Subcutaneous abdominal adipose tissue (tissue), 5 donors: ENCODE measurements at regions not wholly inside any gene's neighbourhood (a gene's known extent, or its start where the extent isn't known, plus 50 kb on each side); places are given as distances from the start of the nearest gene placed in this dataset.
"Not testable (repeated sequence)": the region's sequence is repeated elsewhere in the genome, so short reads cannot be mapped to it uniquely, and the experiment has no call there.

ENCODE experiments used
- H3K27ac ChIP-seq: one replicate; pipeline ENCODE4 v1.7.0; 2013; ENCODE audit warnings: low read depth, mild to moderate bottlenecking, inconsistent platforms, low read length, moderate library complexity
- H3K27me3 ChIP-seq, 5 donors: one replicate each; pipeline ENCODE4 v1.7.0; 2013; ENCODE audit warnings: low read length in 5 of 5, inconsistent platforms in 1 of 5; ENCODE audit not compliant: control insufficient read depth in 5 of 5, insufficient read depth in 4 of 5
- H3K36me3 ChIP-seq, 5 donors: one replicate each; pipeline ENCODE4 v1.7.0; 2013; ENCODE audit warnings: low read length in 5 of 5; ENCODE audit not compliant: control insufficient read depth in 5 of 5, insufficient read depth in 5 of 5
- H3K4me1 ChIP-seq, 5 donors: one replicate each; pipeline ENCODE4 v1.7.0; 2013; ENCODE audit warnings: low read length in 5 of 5, mild to moderate bottlenecking in 3 of 5, moderate library complexity in 1 of 5; ENCODE audit not compliant: control insufficient read depth in 5 of 5, insufficient read depth in 5 of 5
- H3K4me3 ChIP-seq, 5 donors: one replicate each; pipeline ENCODE4 v1.7.0; 2013; ENCODE audit warnings: low read length in 5 of 5, low read depth in 1 of 5
- H3K9ac ChIP-seq, 5 donors: one replicate each; pipeline ENCODE4 v1.7.0; 2013; ENCODE audit warnings: low read length in 5 of 5, mild to moderate bottlenecking in 4 of 5, moderate library complexity in 3 of 5
- H3K9me3 ChIP-seq, 5 donors: one replicate each; pipeline ENCODE4 v1.7.0; 2013; ENCODE audit warnings: low read length in 5 of 5; ENCODE audit not compliant: control insufficient read depth in 5 of 5
- donor health status: healthy.
- donor health status: healthy.
- donor health status: healthy.
- donor health status: healthy.
- donor health status: healthy.

GRCh38 chr10:118901380-118901779, 128.1 kb upstream of the NANOS1 start:
- no peaks in the 10 kb centered on the region for H3K27me3 ChIP-seq
- no peak overlapping the region for H3K9ac ChIP-seq
- peaks cover 0 to 7% (median 0%) of the 10 kb centered on the region in 5 donors for H3K4me1 ChIP-seq
- peaks cover 0 to 6% (median 0%) of the 10 kb centered on the region in 5 donors for H3K9me3 ChIP-seq
- H3K27ac ChIP-seq, result no peak overlapping the region
- H3K4me3 ChIP-seq, result no peak overlapping the region
- no peaks in the 10 kb centered on the region for H3K36me3 ChIP-seq

GRCh38 chr10:118901906-118902305, 127.6 kb upstream of the NANOS1 start:
- Histone ChIP-seq H3K4me1 (peaks cover 0 to 7% (median 0%) of the 10 kb centered on the region in 5 donors), H3K27ac (no peak overlapping the region), H3K27me3 (no peaks in the 10 kb centered on the region), H3K36me3 (no peaks in the 10 kb centered on the region), H3K9me3 (peaks cover 0 to 6% (median 0%) of the 10 kb centered on the region in 5 donors), H3K9ac (no peak overlapping the region), H3K4me3 (no peak overlapping the region)

DNA sequence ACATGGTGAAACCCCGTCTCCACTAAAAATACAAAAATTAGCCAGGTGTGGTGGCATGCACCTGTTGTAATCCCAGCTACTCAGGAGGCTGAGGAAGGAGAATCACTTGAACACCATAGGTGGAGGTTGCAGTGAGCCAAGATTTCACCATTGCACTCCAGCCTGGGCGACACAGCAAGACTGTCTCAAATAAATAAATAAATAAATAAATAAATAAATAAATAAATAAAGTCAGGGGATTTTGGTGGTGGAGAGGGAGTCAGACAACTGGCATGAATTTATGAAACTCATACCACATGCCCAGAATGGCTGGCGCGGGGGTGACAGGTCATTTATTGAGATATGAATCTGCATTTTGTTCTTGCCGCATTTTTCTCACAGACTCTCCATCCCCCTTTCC, 126.9 kb upstream of the NANOS1 start:
- H3K9me3 ChIP-seq, H3K4me1 ChIP-seq, H3K36me3 ChIP-seq, H3K27me3 ChIP-seq, H3K4me3 ChIP-seq, H3K27ac ChIP-seq, H3K9ac ChIP-seq: not testable (repeated sequence)

- Histone ChIP-seq H3K9ac (no peak overlapping the region), H3K36me3 (no peaks in the 10 kb centered on the region), H3K9me3 (peaks cover 0 to 2% (median 0%) of the 10 kb centered on the region in 5 donors), H3K27ac (no peak overlapping the region), H3K4me1 (peaks cover 0 to 7% (median 0%) of the 10 kb centered on the region in 5 donors), H3K4me3 (no peak overlapping the region), H3K27me3 (no peaks in the 10 kb centered on the region)
These were observed 126.3 kb upstream of the NANOS1 start for GRCh38 chr10:118903251-118903650.

DNA sequence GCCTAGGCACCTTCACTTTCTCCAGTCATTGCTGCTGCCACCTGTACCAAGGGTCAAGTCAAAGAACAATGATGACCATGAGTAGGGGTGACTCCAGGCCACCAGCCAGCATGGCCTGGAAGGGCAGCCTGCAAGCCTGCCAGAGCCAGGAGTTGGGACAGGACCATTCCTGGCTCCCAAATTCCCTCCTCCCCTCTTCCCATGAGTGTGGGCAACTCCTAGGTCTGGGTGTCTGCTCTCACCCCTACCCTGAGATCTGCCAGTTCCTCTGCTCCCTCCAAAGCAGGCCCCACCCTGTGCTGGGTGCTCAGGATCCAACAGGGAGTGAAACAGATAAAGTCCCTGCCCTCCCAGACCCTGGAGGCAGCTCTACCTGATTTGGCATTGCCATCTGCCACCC, 125.8 kb upstream of the NANOS1 start:
- Histone ChIP-seq H3K36me3 (no peaks in the 10 kb centered on the region), H3K4me3 (no peak overlapping the region), H3K4me1 (peaks cover 0 to 9% (median 3%) of the 10 kb centered on the region in 5 donors), H3K27ac (no peak overlapping the region), H3K27me3 (no peaks in the 10 kb centered on the region), H3K9me3 (no peaks in the 10 kb centered on the region), H3K9ac (no peak overlapping the region)

DNA sequence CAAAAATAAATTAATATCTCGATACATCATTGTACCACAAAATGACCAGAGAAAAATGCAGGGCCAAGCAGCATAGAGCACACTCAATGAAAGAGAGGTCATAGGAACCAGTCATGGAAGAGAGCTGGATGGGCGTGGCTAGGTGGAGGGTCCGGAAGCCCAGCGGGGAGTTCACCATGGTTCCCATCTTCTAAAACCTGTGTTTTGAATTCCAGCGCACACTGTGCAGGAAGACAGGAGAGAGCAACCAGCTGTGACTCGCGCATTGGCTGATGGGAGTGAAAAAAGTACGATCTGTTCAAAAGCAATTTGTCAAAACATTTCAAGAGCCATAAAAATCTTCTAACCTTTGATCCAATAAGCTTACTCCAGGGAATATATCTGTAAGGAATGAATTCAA, 125.2 kb upstream of the NANOS1 start:
- no peaks in the 10 kb centered on the region for H3K9me3 ChIP-seq
- H3K27ac ChIP-seq, result no peak overlapping the region
- no peak overlapping the region for H3K9ac ChIP-seq
- no peaks in the 10 kb centered on the region for H3K27me3 ChIP-seq
- no peaks in the 10 kb centered on the region for H3K36me3 ChIP-seq
- H3K4me3 ChIP-seq, result no peak overlapping the region
- H3K4me1 ChIP-seq, result peaks cover 0 to 11% (median 6%) of the 10 kb centered on the region in 5 donors

GRCh38 chr10:118907051-118907450, 122.5 kb upstream of the NANOS1 start:
- H3K36me3 ChIP-seq, result no peaks in the 10 kb centered on the region
- peaks cover 0 to 15% (median 6%) of the 10 kb centered on the region in 5 donors for H3K4me1 ChIP-seq
- no peak overlapping the region for H3K9ac ChIP-seq
- H3K4me3 ChIP-seq, result no peak overlapping the region
- no peaks in the 10 kb centered on the region for H3K27me3 ChIP-seq
- H3K9me3 ChIP-seq, result no peaks in the 10 kb centered on the region
- H3K27ac ChIP-seq, result no peak overlapping the region

DNA sequence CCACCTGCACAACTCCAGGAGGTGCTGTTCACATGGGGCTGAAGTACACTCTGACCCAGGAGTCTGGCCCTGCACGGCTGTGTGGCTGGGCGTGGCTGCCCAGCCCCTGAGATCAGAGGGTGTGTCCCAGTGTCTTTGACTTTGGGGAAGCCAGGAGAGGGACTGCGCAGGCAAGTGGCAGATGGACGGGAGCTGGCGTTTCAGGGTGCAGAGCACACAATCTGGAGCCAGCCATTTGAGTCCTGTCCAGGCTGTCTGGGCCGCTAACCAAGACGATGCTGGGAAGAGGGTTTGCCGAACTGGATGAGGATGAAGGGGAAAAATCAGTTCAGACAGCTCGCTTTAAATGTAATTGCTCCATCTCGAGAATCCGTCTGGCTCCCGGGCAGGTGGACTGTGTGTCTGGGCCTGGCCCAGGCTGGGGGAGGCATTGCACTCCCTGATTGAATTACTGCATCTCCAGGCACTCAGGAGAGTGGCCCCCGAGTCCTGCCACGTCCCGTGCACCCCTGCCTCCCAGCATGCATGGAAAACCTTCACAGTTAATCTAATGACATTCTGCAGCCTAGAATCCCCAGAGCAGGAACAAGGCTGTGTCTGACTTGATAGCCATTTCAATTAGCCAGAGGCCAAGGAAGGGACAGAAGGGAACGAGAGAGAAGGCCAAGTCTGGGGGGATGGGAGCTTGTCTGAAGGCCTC, 120.8 kb upstream of the NANOS1 start:
- H3K27me3 ChIP-seq, result no peaks in the 10 kb centered on the region
- H3K9me3 ChIP-seq, result no peaks in the 10 kb centered on the region
- peaks cover 0 to 15% (median 6%) of the 10 kb centered on the region in 5 donors for H3K4me1 ChIP-seq
- H3K9ac ChIP-seq, result no peak overlapping the region
- no peaks in the 10 kb centered on the region for H3K36me3 ChIP-seq
- H3K4me3 ChIP-seq, result no peak overlapping the region
- H3K27ac ChIP-seq, result no peak overlapping the region

DNA sequence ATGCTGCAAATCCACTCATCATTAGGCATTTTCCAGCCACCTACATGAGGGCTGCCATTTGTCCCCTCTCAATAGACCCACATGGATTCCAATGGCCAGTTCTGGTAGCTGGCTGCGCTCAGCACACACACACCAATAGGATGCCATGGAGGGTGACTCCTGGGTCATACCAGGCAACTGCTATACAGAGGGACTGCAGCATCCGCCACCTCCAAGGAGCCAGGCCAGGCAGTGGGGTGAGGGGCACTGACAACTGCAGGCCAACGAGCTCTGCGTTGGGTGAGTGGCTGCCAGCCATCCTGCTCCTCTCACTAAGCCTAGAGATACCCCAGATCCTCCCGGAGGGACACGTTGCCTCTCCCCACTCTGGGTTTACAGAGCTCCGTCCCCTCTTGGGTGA, 118.8 kb upstream of the NANOS1 start:
- H3K27ac ChIP-seq, result no peak overlapping the region
- no peaks in the 10 kb centered on the region for H3K9me3 ChIP-seq
- no peak overlapping the region for H3K4me3 ChIP-seq
- peaks cover 0 to 8% (median 6%) of the 10 kb centered on the region in 5 donors for H3K4me1 ChIP-seq
- no peaks in the 10 kb centered on the region for H3K27me3 ChIP-seq
- H3K9ac ChIP-seq, result no peak overlapping the region
- no peaks in the 10 kb centered on the region for H3K36me3 ChIP-seq

- H3K4me3 ChIP-seq, result no peak overlapping the region
- no peak overlapping the region for H3K9ac ChIP-seq
- peaks cover 0 to 8% (median 6%) of the 10 kb centered on the region in 5 donors for H3K4me1 ChIP-seq
- H3K27ac ChIP-seq, result no peak overlapping the region
- H3K36me3 ChIP-seq, result no peaks in the 10 kb centered on the region
- H3K9me3 ChIP-seq, result no peaks in the 10 kb centered on the region
- no peaks in the 10 kb centered on the region for H3K27me3 ChIP-seq
These were observed 118.2 kb upstream of the NANOS1 start for GRCh38 chr10:118911363-118911762.
